Upper lobe of left lung (tissue), 4 donors: ENCODE measurements at regions not wholly inside any gene's neighbourhood (a gene's known extent, or its start where the extent isn't known, plus 50 kb on each side); places are given as distances from the start of the nearest gene placed in this dataset.

Experiments
- EP300 ChIP-seq, 4 donors: sonication (generic); formaldehyde crosslinking; IDR thresholded peaks; one replicate each; pipeline ENCODE4 v1.5.1; 2017; ENCODE audit warnings: antibody characterized with exemption in 4 of 4, control low read depth in 2 of 4
- POLR2A ChIP-seq, 4 donors: fragments of 450-650 bp; IDR thresholded peaks; one replicate each; pipeline ENCODE4 v1.5.1; 2016 to 2017; ENCODE audit warnings: antibody characterized with exemption in 4 of 4, mild to moderate bottlenecking in 2 of 4
- POLR2AphosphoS5 ChIP-seq, 2 donors: sonication (generic); formaldehyde crosslinking; IDR thresholded peaks; one replicate each; pipeline ENCODE4 v1.5.1; 2017; ENCODE audit warnings: antibody characterized with exemption in 2 of 2
- TF ChIP-seq, protein P1 (sequence below), 6 experiments: fragments of 450-650 bp in 4 of 6; fragments of 200-600 bp in 2 of 6; sonication (generic) in 2 of 6; IDR thresholded peaks; one replicate each; pipeline ENCODE4 v1.5.1; 2016 to 2019; ENCODE audit warnings: antibody characterized with exemption in 6 of 6

DNA sequence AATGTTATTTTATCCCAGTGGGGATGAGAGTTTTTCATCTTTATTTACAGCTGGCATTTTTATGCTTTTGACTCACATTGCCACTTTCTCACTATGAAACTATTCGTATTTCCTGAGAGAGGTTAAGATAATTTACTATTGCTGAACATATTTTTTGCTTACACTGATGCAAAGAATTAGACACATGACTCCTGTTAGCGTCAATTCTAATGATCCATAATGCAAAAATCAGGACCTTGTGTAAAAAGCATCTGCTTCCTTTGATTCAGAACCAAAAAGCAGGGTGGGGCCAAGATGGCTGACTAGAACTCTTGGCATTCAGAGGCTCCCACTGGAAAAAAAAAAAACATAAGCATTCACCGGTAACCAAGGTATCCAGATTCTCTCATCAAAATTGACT is 464.8 kb downstream of the SEMA3D start:
- TF ChIP-seq, protein P1, sequence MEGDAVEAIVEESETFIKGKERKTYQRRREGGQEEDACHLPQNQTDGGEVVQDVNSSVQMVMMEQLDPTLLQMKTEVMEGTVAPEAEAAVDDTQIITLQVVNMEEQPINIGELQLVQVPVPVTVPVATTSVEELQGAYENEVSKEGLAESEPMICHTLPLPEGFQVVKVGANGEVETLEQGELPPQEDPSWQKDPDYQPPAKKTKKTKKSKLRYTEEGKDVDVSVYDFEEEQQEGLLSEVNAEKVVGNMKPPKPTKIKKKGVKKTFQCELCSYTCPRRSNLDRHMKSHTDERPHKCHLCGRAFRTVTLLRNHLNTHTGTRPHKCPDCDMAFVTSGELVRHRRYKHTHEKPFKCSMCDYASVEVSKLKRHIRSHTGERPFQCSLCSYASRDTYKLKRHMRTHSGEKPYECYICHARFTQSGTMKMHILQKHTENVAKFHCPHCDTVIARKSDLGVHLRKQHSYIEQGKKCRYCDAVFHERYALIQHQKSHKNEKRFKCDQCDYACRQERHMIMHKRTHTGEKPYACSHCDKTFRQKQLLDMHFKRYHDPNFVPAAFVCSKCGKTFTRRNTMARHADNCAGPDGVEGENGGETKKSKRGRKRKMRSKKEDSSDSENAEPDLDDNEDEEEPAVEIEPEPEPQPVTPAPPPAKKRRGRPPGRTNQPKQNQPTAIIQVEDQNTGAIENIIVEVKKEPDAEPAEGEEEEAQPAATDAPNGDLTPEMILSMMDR (IDR thresholded peaks at IDR 0.05): no peak
- TF ChIP-seq POLR2A (IDR thresholded peaks at IDR 0.05): no peak
- no peak for TF ChIP-seq POLR2AphosphoS5 (IDR thresholded peaks at IDR 0.05)
- no peak for TF ChIP-seq EP300 (IDR thresholded peaks at IDR 0.05)
